HEK293T (cell line): ENCODE measurements at regions not wholly inside any gene's neighbourhood (a gene's known extent, or its start where the extent isn't known, plus 50 kb on each side); places are given as distances from the start of the nearest gene placed in this dataset.

Experiments
- CTCF ChIA-PET: fragments of 350-600 bp; formaldehyde crosslinking; extraction: SDS; loops from one replicate; lab custom pipeline; 2021; ENCODE audit warnings: antibody characterized with exemption, inconsistent platforms; lab: Yijun Ruan, JAX
- POLR2A ChIA-PET: fragments of 350-600 bp; formaldehyde crosslinking; extraction: SDS; loops from one replicate; lab custom pipeline; 2020; ENCODE audit warnings: antibody characterized with exemption, inconsistent platforms; lab: Yijun Ruan, JAX
- DNase-seq: peaks from one replicate; pipeline ENCODE4 v3.0.0; 2012; ENCODE audit warnings: mixed read lengths; ENCODE audit errors: extremely low spot score
- ARNT ChIP-seq: fragments of 450-650 bp; IDR thresholded peaks from 2 replicates; pipeline ENCODE4 v1.6.1; 2017; ENCODE audit warnings: mild to moderate bottlenecking
- BHLHE40 ChIP-seq: fragments of 450-650 bp; IDR thresholded peaks from 2 replicates; pipeline ENCODE4 v1.6.1; 2016; ENCODE audit warnings: mild to moderate bottlenecking, moderate library complexity, borderline replicate concordance
- CTBP1 ChIP-seq: fragments of 450-650 bp; IDR thresholded peaks from 2 replicates; pipeline ENCODE4 v1.6.1; 2016; ENCODE audit warnings: borderline replicate concordance
- ELF4 ChIP-seq: fragments of 450-650 bp; IDR thresholded peaks from 2 replicates; pipeline ENCODE4 v1.6.1; 2017; ENCODE audit warnings: antibody characterized with exemption
- FOXA1 ChIP-seq: fragments of 450-650 bp; IDR thresholded peaks from 2 replicates; pipeline ENCODE4 v1.6.1; 2016; ENCODE audit warnings: mild to moderate bottlenecking
- FOXK2 ChIP-seq: fragments of 450-650 bp; IDR thresholded peaks from 2 replicates; pipeline ENCODE4 v1.6.1; 2016; ENCODE audit warnings: mild to moderate bottlenecking
- FOXM1 ChIP-seq: fragments of 450-650 bp; IDR thresholded peaks from 2 replicates; pipeline ENCODE4 v1.6.1; 2017; ENCODE audit warnings: mild to moderate bottlenecking, borderline replicate concordance
- HDGF ChIP-seq: fragments of 450-650 bp; IDR thresholded peaks from 2 replicates; pipeline ENCODE4 v1.6.1; 2017; ENCODE audit warnings: antibody characterized with exemption, borderline replicate concordance
- L3MBTL2 ChIP-seq: fragments of 450-650 bp; conservative IDR thresholded peaks from 2 replicates; pipeline ENCODE4 v1.6.1; 2016; ENCODE audit warnings: mild to moderate bottlenecking
- LEF1 ChIP-seq: fragments of 450-650 bp; IDR thresholded peaks from 2 replicates; pipeline ENCODE4 v1.6.1; 2017; ENCODE audit warnings: mild to moderate bottlenecking, borderline replicate concordance
- NFRKB ChIP-seq: fragments of 450-650 bp; IDR thresholded peaks from 2 replicates; pipeline ENCODE4 v1.6.1; 2016; ENCODE audit warnings: mild to moderate bottlenecking, moderate library complexity
- PKNOX1 ChIP-seq: fragments of 450-650 bp; IDR thresholded peaks from 2 replicates; pipeline ENCODE4 v1.6.1; 2016
- SP1 ChIP-seq: fragments of 450-650 bp; IDR thresholded peaks from 2 replicates; pipeline ENCODE4 v1.6.1; 2017
- SUZ12 ChIP-seq: fragments of 450-650 bp; IDR thresholded peaks from 2 replicates; pipeline ENCODE4 v1.6.1; 2016; ENCODE audit warnings: mild to moderate bottlenecking
- TARDBP ChIP-seq: fragments of 450-650 bp; IDR thresholded peaks from 2 replicates; pipeline ENCODE4 v1.6.1; 2016
- ZNF384 ChIP-seq: fragments of 450-650 bp; IDR thresholded peaks from 2 replicates; pipeline ENCODE4 v1.6.1; 2016

- no peak for DNase-seq
- ChIA-PET POLR2A (no interaction called here), CTCF (no interaction called here)
- TF ChIP-seq SUZ12: no peak
- TF ChIP-seq ELF4: no peak
- TF ChIP-seq TARDBP: no peak
- TF ChIP-seq L3MBTL2: no peak
- TF ChIP-seq ZNF384: no peak
- no peak for TF ChIP-seq FOXK2
- TF ChIP-seq LEF1: no peak
- TF ChIP-seq HDGF: no peak
Measured at GRCh38 chr7:130879191-130879590, 145.2 kb upstream of the KLF14 start.

- CTCF ChIA-PET: no interaction called here
- no peak for TF ChIP-seq ZNF384
- no peak for TF ChIP-seq TARDBP
- no peak for TF ChIP-seq SUZ12
- TF ChIP-seq NFRKB: no peak
- TF ChIP-seq BHLHE40: no peak
- TF ChIP-seq CTBP1: no peak
- TF ChIP-seq PKNOX1: no peak
- TF ChIP-seq FOXA1: no peak
- TF ChIP-seq L3MBTL2: no peak
- TF ChIP-seq ARNT: no peak
- no peak for DNase-seq
- POLR2A ChIA-PET: no interaction called here
Measured at GRCh38 chr7:130880668-130881067, 146.7 kb upstream of the KLF14 start.

DNA sequence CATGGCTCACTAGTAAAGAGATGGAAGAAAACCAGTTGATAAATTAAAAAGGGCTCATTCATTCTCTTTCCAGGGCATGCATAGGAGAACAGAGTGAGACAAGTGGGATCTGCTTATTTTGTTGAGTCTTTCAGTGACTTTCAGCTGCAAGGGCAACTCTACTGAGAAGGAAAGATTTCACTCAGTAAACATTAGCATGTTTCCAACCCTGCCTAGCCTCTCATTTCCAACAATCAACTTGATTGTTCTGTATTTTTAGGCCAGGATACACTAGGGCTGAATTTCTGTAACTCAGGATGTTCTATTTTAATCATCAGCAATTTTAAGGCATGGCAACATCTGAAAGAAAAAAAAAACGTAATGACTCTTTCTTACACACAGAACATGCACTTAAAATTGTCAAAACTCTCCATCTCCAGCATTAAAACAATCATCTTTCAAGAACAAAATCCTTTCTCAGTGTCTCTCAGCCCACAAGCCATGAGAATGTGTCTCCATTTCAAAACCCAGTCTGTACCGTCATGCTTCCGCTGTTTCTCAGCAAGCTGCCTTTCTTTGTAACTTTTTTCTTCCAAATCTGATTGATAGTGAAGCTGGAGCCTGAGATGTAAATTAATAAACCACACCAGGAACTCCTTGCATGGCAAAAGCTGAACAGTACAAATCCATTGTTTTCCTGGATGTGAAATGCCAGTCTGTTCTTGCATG lies 147.2 kb upstream of the KLF14 start:
- ChIA-PET CTCF (interaction anchor here (0.8 kb wide), 1 partner anchor 16 kb away, joined by 7 read pairs; no protein-coding TSS in a partner anchor), POLR2A (no interaction called here)
- no peak for DNase-seq
- TF ChIP-seq ZNF384 (no peak), ELF4 (no peak), SP1 (no peak), FOXK2 (no peak), HDGF (no peak), TARDBP (no peak), FOXA1 (no peak), SUZ12 (no peak), ARNT (no peak), CTBP1 (no peak)

DNA sequence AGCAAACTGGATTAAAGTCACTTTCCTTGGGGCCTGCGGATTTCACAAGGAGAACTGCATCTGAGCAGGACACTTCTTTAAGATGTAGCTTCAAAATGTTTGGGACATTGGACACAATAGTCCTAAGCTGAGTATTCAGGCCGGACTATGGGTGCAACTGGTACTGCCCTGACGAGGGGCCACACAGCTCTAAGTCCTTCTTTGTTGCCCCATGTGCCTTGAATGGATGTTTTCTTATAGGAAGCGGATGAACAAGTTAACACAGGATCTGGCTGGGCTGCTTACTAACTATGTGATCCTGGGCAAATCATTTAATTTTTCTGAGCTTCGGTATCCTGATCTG lies 147.8 kb upstream of the KLF14 start:
- no peak for DNase-seq
- CTCF ChIA-PET: interaction anchor here (0.8 to 1.0 kb wide), 2 partner anchors 12 to 15 kb away, joined by 3 to 7 read pairs; no protein-coding TSS in a partner anchor
- TF ChIP-seq FOXA1: no peak
- POLR2A ChIA-PET: no interaction called here

DNA sequence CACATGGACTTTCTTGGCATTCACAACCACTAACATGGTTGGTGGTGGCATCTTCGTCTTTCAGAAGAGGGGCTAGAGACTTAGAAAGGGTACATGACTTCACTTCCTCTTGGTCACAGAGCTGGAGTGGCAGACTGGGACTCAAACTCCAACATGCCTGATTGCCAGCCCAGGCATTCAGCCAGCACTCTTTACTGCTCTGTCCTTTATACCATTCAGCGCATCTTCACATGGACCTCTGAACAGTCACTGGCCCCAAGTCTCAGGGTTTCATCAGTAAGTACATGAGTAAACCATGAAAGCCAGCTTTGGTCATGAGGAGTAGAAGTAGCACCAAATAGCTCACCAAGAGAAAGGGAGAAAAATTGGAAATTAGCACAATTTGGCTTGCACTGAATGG lies 148.4 kb upstream of the KLF14 start:
- TF ChIP-seq FOXK2 (no peak), LEF1 (no peak), SP1 (no peak), NFRKB (no peak), L3MBTL2 (no peak), ARNT (no peak), TARDBP (no peak), PKNOX1 (no peak), ELF4 (no peak), ZNF384 (no peak), FOXM1 (no peak), SUZ12 (no peak), CTBP1 (no peak), FOXA1 (no peak), HDGF (no peak), BHLHE40 (no peak)
- CTCF ChIA-PET: interaction anchor here (1.0 kb wide), 1 partner anchor 11 kb away, joined by 3 read pairs; no protein-coding TSS in a partner anchor
- no peak for DNase-seq
- POLR2A ChIA-PET: no interaction called here

GRCh38 chr7:130883928-130884327 lies 149.9 kb upstream of the KLF14 start:
- no peak for DNase-seq
- no peak for TF ChIP-seq ZNF384
- no peak for TF ChIP-seq FOXK2
- no peak for TF ChIP-seq HDGF
- no peak for TF ChIP-seq BHLHE40
- no peak for TF ChIP-seq SP1
- ChIA-PET CTCF (no interaction called here), POLR2A (no interaction called here)
